ENCODE measurements at regions not wholly inside any gene's neighbourhood (a gene's known extent, or its start where the extent isn't known, plus 50 kb on each side); places are given as distances from the start of the nearest gene placed in this dataset.
A peak's percentile ranks its signal among the peaks of the same experiment; 100 is the strongest.
"Not testable (repeated sequence)": the region's sequence is repeated elsewhere in the genome, so short reads cannot be mapped to it uniquely, and the experiment has no call there.

DNA sequence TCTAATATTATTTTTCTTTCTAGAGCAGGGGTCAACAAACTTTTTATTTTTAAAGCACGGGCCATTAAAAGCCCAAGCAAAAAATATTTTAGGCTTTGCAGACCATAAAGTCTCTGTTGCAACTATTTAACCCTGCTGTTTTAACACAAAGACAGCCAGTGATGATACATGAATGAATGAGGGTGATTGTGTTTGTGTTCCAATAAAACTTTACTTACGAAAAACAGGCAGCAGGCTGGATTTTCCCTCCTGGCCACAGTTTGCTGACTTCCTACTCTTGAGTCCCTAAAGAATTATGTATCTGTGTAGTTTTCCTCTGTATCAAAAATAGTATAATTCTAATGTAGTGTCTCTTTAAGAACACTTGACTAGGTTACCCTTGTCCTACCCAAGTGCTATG, 402.0 kb downstream of the ADCYAP1 start:
- no peak for DNase-seq

DNA sequence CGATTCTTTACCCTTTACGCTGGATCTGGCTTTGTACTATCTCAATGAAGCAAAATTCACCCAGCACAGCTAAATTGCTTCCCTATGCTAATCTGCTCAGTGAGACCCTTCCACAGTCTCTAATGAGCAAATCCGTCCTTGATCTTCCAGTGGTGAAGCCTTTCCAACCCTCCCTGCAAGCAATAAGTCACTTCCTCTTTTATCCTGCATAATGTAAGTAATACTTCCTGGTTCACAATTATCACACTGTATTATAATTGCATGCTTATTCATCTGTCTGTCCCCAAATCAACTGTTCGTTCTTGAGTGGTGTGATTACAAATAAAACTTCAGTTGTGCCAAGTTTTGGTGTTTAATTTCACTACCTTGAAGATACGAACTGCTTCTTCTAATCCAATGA, 404.0 kb downstream of the ADCYAP1 start:
- no peak for DNase-seq

DNA sequence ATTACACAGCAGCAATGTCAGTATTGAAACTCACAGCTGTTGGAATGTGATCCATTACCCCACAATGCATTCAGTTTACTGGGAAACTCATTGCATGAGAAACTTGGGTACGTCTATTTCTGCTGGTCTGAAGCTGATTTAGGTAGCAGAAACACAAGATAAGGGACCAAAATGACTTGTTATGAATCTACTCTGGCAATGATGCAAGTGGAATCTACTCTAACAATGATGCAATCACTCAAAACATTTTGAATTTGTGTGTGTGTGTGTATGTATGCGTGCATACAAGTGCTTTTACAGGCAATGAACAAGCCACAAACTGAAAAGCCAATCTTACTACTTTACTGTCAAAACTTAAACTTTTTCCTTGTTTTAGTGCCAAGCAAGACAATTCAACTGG, 406.7 kb downstream of the ADCYAP1 start:
- DNase-seq = no peak

DNA sequence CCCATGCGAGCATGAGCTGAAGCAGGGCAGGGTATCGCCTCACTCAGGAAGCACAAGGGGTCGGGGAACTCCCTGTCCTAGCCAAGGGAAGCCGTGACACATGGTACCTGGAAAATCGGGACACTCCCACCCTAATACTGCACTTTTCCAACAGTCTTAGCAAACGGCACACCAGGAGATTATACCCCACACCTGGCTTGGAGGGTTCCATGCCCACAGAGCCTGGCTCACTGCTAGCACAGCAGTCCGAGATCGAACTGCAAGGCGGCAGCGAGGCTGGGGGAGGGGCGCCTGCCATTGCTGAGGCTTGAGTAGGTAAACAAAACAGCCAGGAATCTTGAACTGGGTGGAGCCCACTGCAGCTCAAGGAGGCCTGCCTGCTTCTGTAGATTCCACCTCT, 430.7 kb downstream of the ADCYAP1 start:
- not testable (repeated sequence) for DNase-seq

DNA sequence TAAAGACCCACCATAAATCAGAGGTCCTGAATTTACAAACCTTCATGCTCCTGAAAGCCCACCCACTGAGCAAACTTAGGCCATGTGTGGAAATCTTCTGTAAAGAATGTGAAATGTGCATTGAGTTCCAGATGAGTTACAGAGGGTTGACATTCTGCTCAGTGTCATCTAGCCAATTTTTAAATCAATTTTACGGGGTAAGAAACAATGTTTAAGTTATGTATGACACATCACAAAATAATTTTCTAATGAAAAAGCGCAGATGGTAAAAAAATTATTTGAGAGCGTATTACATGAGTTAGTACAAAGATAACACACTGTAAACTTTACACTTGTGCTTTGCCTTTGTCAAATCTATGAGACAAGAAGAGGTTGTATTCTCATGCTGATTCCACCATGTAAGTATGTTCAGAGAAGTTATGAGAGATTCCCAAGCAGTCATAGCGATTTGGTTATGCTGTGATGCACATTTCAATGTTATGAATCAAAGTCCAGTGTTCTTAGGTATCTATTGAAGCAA, 446.3 kb downstream of the ADCYAP1 start:
- no peak for DNase-seq

DNA sequence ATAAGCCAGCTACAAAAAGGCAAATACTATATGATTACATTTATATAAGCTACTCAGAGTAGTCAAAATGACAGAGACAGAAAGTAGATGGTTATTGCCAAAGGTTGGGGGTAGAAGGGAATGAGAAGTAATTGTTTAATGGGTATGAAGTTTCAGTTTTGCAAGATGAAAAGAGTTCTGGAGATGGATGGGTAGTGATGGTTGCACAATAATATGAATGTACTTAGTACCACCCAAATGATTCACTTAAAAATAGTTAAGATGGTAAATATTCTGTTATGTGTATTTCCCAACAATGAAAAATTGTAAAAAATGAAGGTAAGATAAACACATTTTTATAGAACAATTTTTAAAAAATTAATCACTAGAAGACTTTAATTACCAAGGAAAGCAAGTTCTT, 448.4 kb downstream of the ADCYAP1 start:
- no peak for DNase-seq

DNA sequence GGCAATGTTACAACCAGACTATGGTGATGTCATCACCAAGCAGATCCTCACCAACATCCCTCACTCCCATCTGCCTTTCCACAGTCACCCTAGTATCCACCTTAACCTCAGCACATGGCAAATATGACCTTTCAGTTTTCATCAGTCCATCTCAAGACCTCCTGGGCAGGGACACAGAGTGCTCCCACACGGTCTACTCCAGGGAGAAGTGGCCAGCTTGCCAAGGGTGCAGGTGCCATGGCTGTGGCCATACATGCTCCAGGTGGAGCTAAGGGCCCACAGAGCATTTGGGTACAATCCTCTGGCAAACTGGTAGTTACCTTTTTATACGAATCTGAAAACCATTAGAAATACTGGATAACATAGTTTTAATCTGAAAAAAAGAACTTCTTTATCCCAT, 453.1 kb downstream of the ADCYAP1 start:
- no peak for DNase-seq

DNA sequence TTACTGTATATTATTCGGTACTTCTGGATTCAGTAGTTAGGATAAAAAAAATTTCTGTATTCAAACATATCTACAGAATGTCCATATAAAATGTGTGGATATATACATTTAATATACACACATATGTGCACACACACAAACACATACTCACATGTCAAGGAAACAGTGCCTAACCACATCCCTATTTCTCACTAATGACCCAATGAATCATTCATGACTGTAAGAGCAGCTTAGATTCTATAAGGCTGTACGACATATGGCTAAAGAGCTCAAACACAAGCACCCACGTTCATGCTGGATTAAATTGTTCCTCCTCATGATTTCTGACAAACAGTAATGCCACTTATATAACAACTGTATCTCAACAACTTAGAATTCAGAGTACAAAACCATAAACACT, 457.3 kb downstream of the ADCYAP1 start:
- no peak for DNase-seq

DNA sequence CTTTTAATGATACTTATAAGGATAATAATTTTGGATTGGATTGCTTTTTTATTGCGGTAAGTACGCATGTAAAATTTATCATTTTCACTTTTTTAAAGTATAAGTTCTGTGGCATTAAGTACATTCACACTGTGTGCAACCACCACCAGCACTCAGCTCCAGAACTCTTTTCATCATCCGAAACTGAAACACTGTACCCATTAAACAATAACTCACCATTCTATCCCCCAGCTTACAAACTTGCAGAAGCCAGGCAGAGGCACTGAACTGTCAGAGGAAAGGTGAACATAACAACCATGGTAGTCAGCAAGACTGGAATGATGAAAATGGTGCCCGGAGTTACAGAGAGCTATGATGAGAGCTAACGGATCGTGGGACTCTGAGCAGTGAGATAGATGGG, 465.9 kb downstream of the ADCYAP1 start:
- DNase-seq = no peak

DNA sequence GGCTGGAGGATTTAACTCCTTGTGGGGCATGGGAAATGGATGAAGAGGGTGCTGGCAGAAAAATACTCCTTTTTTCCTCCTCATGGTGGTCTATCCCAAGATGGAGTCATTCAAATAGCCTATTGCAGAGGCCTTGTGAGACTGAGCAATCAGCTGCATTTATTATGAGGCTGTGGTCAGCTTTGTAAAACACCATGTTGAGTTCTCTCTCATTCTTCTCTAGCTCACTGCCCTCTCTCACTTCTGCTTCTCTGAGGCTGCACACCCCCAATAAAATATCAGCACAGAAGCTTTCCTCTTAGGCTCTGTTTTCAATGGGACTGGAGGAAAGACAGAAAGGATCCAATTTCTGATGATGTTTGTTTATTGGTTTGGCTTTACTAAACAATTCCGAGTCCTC, 467.1 kb downstream of the ADCYAP1 start:
- DNase-seq = no peak

DNA sequence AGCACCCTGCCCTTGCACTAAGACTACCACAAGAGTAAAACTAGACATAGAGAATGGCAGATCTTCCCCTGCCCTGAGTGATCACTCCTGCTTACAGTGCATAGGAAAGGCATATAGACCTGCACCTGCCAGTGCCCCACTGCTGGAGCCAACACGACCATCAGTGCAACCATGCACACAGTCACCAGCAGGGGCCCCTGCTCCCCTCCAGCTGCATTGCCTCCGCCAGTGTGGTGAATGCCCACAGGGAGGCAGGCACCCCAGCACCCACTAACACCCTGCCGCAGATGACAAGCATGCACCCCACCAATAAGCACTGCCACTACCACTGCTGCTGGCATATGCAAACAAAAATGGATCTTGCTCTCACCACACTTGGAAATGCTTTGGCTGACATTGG, 478.8 kb downstream of the ADCYAP1 start:
- DNase-seq = no peak

DNA sequence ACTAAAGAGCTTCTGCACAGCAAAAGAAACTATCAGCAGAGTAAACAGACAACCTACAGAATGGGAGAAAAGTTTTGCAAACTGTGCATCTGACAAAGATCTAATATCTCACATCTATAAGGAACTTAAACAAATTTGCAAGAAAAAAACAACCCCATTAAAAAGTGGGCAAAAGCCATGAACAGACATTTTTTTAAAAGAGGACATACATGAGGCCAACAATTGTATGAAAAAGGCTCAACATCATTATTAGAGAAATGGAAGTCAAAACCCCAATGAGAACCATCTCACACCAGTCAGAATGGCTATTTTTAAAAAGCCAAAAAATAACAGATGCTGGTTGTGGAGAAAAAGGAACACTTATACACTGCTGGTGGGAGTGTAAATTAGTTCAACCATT, 483.8 kb downstream of the ADCYAP1 start:
- not testable (repeated sequence) for DNase-seq

DNA sequence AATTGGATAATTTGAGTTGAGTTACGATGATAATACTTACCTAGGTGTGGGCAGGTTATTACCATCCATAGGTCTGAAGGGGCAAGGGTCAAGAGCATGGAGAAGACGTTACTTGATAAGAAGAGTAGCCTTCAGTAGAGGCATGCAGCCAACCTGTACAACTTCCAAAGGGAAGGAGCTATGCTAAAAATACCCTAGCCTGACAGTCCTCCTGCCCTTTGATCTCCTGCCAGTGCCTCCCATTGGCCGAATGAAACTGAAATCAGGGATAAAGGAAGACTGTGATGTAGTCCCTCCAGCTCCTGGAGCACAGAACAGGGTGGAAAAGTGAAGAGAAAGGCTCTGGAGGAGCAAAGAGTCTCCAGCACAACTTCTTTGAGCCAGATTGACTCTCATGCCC, 487.4 kb downstream of the ADCYAP1 start:
- DNase-seq = no peak

DNA sequence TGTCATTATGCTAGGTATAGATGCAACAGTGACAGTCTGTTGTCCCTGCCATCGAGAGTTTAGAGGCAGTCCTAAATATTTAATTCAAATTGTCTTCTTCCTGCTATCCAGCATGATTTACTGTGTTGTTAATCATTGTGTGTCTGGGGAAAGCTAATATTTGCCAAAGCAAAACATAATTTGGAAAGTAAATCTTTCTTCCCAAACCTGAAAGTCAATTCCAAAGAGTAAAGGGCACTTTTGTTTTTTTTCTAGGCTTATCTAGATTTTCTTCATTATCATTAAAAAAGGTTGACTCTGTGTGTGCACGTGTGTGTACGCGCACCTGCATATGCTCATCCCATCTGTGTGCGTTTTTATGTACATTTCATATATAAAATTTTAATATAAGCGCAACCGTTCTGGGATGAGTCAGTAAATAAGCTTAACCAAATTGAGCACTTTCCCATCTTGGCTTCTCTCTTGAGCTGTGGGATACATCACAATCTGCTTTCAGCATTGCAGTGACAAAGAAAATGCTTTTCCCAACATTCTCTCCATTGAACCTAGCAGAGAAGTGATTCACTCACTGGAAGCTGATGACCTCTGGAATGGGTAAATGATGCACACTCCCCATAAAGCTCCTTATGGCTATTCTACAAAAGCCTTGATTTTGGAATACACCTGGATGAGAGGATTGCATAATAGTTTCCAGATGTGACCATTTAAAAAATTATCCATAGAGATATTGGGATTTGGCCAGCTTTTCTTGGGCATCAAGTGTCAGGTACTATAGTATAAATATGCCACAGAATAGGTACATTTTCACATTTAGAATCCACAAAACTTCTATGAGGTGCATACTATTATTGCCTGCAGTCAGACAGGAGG, 488.4 kb downstream of the ADCYAP1 start:
- no peak for DNase-seq

DNA sequence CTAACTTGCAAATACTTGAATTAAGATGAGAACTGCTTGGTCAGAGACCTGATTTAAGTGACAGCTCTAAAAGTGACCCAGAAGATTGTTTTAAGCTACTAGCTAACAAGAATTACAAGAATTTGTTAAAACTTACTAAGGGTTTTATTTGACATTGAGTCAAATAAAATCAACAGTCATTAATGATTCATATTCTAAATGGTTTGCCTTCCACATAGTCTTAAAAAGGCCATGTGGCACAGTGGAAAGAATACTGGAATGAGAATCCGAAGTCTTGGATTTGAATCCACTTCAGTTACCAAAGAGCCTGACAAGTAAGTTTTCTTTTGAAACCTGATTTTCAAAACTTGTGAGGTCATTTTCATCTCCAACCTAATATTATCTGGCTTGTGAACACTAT, 489.3 kb downstream of the ADCYAP1 start:
- no peak for DNase-seq

DNA sequence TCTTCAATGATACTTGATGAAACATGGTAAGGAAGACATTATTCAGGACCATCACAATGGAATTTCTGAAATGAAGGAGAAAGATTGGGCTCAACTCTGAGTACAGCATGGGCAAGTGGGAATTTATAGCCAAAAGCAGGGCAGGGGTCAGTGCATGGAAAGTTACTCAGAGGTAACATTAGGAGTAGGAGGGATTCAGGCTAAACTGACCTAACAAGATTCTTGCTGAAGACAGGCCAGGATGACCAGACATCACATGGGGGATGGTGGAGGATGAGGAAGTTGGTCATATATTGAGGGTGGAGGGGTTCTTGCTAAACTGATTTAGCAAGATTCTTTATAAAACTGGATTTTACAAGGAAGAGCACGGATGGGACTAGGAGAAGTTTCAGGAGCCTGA, 489.8 kb downstream of the ADCYAP1 start:
- no peak for DNase-seq

DNA sequence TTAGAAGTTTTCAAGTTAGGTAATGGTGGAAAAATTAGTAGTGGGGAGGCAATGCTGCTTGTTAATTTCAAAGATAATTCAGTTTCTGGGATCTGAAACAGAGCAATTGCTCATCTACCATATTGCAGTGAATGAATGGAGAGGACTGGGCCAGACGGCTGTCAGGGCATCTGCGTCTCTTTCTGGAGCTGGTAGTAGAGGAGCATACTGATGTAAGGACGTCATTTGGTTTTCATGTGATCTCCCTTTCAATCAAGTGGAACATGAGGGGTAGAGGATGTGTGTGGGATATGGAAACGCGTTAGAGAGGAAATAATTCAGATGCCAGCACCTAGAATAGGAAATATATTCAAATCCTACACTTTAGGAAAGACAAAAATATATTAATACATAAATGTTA, 490.3 kb downstream of the ADCYAP1 start:
- DNase-seq = no peak

DNA sequence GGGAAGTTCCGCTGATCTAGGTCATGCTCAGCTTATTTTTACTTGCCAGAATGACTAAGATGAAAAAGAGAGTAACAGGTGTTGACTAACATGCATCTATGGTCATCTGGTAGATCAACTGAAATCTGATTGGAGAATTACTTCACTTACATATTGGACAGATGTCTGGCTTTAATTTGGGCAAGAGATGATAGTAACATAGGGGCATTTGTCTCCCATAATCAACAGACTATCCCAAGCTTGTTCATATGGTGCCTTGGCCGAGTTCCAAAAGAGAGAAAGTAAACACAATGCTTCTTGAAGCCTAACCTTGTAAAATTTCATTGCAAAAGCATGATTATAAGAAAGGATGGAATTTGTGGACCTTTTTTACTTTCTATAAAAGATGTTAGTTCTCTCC, 503.7 kb downstream of the ADCYAP1 start:
- peak; percentile 4 for DNase-seq

DNA sequence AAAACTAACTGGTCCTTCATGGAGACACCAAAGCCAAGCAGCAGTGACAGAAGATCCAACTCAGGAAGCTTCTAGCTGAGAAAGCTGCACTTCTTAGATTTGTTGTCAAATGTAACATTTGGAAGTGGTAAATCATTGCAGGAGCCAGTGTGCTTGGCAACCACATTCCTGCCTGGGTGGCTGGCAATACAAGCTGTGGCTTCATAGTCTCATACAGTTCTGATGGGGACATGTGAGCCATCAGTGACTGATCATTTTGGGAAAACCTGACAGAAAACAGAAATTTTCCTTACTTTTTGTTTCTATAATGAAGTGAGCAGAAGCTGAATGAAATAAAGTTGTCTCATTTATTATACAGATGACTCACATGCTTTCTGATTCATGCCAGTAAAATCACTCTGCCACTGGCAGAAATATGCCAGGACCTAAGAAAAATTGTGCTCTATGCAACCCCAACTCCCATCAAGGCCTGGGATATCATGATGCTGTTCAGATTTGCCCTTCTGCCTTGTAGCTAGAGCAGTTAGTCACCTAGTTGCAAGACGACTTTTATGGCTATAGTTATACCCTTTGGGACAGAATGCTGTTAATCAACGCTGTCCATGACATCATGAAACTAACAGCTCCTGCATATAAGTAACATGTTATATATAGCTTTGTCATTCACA, 508.1 kb downstream of the ADCYAP1 start:
- no peak for DNase-seq

DNA sequence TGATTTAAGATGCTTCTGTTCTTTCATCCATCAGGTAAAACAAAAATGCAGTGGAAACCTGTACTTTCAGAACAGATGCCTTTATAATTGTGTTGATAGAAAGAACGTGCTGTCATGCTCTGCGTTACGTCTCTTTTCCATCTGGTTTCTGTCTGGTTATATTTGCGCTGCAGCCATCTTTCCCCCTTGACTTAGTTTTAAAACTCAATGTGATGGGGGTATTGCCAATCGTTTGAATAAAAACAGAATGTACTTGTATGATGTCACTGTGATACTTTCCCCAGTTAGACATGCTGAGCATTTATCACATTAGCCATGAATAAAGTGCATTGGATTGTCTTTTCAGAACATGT, 508.6 kb downstream of the ADCYAP1 start:
- DNase-seq = no peak

DNA sequence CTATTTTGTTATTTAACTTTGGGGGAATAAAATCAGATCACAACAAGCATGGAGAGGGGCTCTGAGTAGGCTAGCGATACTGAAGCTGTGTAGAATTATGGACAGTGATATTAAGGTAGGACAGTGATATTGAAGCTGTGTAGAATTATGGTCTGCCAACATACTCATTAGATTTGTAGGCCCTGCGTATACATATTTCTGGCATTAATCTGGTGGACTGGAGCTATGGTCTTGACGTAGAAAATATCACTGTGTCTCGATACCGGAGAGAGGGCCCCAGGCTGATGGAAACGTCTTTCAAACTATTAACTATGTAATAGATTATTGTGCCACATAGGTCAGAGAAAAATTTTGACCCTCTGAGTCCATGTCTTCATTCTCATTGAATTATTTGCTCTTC, 511.4 kb downstream of the ADCYAP1 start:
- no peak for DNase-seq

DNA sequence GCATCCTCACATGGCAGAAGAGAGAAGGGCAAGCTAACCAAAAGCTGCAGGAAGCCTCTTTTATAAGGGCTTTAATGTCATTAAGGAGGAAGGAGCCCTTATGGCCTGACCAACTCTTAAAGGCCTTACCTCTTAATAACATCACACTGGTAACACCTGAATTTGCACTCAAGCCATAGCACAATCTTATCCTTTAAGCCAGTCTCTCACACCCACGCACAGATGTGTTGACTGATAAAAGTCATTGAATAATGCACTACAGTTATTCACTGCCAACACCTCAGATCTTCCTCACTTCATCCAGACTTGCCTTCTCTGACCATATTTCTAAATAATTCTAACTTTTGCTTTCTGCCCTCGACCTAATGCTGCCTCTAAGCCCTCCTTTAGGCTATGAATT, 516.8 kb downstream of the ADCYAP1 start:
- DNase-seq = no peak

DNA sequence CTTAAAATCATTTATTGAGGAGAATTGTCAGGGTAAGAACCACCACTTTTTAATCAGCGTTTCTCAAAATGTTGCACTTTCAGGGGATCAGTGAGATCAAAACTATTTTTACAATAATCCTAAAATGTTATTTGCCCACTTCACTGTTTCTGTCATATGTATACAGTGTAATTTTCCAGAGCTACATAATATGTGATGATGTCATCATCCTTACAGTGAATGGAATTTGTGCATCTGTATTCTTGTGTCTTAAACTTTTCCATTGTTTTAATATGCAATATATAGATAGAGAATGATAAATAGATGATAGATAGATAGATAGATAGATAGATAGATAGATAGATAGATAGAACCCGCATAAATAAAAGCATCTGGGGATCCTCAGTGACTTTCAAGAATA, 518.0 kb downstream of the ADCYAP1 start:
- DNase-seq = no peak

DNA sequence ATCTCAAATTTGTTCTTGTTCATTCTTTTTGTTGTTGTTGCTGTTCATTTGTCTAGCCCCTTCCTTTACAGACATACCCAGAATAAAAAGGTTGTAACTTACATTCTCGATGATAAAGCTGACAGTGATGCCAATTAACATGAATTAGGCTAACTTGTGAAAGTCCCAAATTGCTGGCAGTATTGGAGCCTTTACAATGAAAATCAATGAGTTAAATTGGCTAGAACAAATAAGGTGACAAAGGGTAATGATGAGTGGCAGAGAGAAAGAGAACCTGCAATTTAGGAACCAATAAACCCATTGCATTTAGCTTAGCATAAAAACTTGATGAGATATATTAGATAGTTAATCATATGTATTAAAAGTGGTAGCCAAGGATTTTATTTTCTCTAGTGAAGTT, 521.0 kb downstream of the ADCYAP1 start:
- no peak for DNase-seq

DNA sequence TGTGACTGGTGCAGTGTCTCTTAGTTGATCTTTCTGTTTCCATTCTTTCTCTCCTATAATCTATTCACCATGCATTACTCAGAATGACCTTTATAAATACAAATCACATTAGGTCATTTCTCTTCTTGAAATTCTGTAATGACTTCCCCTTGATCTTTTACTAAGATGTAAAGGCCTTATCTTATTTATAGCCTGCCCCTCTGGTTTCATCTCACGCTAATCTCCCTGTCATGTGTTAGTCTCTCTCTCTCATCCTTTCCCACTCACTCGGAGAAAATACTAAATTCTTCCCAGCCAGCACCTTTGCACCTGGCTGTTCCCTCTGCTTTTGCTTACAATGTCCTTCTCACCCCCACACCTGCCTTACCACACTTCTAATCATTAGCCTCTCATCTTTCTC, 530.8 kb downstream of the ADCYAP1 start:
- DNase-seq = no peak
